Cardiac muscle cell (in vitro differentiated cells and primary cell): ENCODE measurements at regions not wholly inside any gene's neighbourhood (a gene's known extent, or its start where the extent isn't known, plus 50 kb on each side); places are given as distances from the start of the nearest gene placed in this dataset.

Source experiments
- DNase-seq, 2 donors: peaks; one replicate each; pipeline versions ENCODE4 v3.0.0 to v3.0.0-alpha.2; 2010 to 2017; ENCODE audit warnings: low read depth in 1 of 2, low spot score in 1 of 2
- H3K27ac ChIP-seq: fragments of 200-600 bp; sonication (generic); 2 replicates; pipeline ENCODE4 v1.5.1; 2016
- H3K27me3 ChIP-seq: fragments of 200-600 bp; sonication (generic); 2 replicates; pipeline ENCODE4 v1.6.0; 2016; ENCODE audit warnings: control low read depth
- H3K36me3 ChIP-seq: fragments of 200-600 bp; sonication (generic); 2 replicates; pipeline ENCODE4 v1.5.1; 2016; ENCODE audit warnings: control low read depth
- H3K4me1 ChIP-seq: fragments of 200-600 bp; sonication (generic); 2 replicates; pipeline ENCODE4 v1.8.1; 2017; ENCODE audit warnings: low read depth, mild to moderate bottlenecking, mixed run types
- H3K4me3 ChIP-seq: fragments of 200-600 bp; sonication (generic); 2 replicates; pipeline ENCODE4 v1.5.1; 2016; ENCODE audit warnings: mild to moderate bottlenecking
- H3K9me3 ChIP-seq: fragments of 200-600 bp; sonication (generic); 2 replicates; pipeline ENCODE4 v1.5.1; 2017; ENCODE audit warnings: low read depth, mild to moderate bottlenecking, control low read depth
- TF ChIP-seq, protein P1 (sequence below): IDR thresholded peaks from 2 replicates; pipeline ENCODE4 v1.5.1; 2012; ENCODE audit warnings: low read depth, mild to moderate bottlenecking, low read length

DNA sequence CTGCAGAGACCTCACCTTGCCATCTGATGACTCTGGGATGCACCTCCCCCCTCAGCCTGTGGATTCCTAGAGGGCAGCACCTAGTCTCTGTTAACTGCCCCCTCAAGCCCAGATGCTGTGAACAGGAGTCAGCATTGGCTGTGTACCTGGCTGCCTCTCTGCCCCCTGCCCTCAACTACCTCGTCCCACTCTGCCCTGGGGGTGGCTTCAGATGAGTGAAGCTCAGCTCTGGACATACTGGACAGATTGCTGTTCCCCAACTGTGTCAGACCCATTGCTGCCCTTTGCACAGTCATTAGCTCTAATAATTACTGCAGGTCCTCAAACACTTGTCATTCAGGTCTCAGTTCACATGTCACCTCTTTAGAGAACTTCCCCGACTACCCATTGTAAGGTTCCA is 182.1 kb upstream of the TSHZ3 start:
- Histone ChIP-seq H3K27ac (no peak overlapping the region), H3K27me3 (peaks cover 91% of the 10 kb centered on the region), H3K9me3 (no peaks in the 10 kb centered on the region), H3K36me3 (no peaks in the 10 kb centered on the region), H3K4me3 (no peak overlapping the region), H3K4me1 (no peaks in the 10 kb centered on the region)
- DNase-seq = no peak
- TF ChIP-seq, protein P1, sequence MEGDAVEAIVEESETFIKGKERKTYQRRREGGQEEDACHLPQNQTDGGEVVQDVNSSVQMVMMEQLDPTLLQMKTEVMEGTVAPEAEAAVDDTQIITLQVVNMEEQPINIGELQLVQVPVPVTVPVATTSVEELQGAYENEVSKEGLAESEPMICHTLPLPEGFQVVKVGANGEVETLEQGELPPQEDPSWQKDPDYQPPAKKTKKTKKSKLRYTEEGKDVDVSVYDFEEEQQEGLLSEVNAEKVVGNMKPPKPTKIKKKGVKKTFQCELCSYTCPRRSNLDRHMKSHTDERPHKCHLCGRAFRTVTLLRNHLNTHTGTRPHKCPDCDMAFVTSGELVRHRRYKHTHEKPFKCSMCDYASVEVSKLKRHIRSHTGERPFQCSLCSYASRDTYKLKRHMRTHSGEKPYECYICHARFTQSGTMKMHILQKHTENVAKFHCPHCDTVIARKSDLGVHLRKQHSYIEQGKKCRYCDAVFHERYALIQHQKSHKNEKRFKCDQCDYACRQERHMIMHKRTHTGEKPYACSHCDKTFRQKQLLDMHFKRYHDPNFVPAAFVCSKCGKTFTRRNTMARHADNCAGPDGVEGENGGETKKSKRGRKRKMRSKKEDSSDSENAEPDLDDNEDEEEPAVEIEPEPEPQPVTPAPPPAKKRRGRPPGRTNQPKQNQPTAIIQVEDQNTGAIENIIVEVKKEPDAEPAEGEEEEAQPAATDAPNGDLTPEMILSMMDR = no peak

DNA sequence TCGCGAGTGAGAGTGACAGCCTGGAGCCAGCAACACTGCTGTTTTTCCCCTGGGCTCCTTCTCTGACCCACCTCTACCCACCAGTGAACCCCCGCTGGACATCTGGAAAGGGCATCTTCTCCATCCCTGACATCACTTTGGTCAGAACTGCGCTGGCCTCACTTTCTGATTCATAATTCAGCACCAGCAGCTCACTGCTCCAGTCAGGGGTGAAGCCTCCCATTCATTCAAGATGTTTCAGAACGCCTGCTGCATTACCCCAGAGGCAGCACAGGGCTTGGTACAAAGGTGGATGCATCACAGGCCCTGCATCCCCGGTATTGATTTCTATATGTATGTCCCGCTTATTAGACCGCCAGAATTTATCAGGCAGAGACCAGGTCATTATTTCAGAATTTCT is 182.8 kb upstream of the TSHZ3 start:
- DNase-seq = no peak
- H3K27me3 ChIP-seq = peaks cover 94% of the 10 kb centered on the region
- H3K36me3 ChIP-seq = no peaks in the 10 kb centered on the region
- H3K4me3 ChIP-seq = no peak overlapping the region
- no peaks in the 10 kb centered on the region for H3K9me3 ChIP-seq
- TF ChIP-seq, protein P1 = no peak
- no peaks in the 10 kb centered on the region for H3K4me1 ChIP-seq
- H3K27ac ChIP-seq = no peak overlapping the region

DNA sequence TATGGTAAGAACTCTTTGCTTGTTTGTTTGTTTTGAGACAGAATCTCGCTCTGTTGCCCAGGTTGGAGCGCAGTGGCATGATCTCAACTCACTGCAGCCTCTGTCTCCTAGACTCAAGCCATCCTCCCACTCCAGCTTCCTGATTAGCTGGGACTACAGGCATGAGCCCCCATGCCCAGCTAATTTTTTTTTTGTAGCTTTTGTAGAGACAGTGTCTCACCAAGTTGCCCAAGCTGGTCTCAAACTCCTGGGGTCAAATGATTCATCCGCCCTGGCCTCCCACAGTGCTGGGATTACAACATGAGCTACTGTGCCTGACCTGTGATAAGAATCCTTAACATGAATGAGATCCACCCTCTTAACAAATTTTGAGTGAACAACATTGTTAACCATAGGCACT is 183.9 kb upstream of the TSHZ3 start:
- H3K4me1 ChIP-seq = no peaks in the 10 kb centered on the region
- no peaks in the 10 kb centered on the region for H3K9me3 ChIP-seq
- H3K27me3 ChIP-seq = peaks cover 91% of the 10 kb centered on the region
- H3K36me3 ChIP-seq = no peaks in the 10 kb centered on the region
- no peak overlapping the region for H3K4me3 ChIP-seq
- H3K27ac ChIP-seq = no peak overlapping the region
- TF ChIP-seq, protein P1 = no peak
- peak in 1 of 2 donors; percentile 47 for DNase-seq

DNA sequence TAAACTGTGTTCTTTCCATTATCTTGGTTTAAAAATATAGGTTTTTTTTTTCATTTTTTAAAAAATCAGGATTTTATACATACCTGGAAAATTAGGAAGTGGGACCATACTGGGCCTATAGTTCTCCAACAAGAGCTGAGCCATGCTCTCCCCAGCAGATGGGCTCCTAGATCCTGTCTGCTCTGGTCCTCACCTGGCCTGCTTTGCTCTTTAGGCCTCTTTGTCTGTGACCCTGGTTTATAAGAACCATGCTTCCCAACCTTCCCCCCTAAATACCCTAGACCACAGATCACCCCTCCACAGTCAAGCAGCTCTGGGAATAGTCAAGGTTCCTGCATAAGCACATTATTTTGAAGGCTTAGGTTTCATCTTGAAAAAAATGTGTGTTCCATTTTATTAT is 185.0 kb upstream of the TSHZ3 start:
- TF ChIP-seq, protein P1 = no peak
- Histone ChIP-seq H3K4me1 (no peaks in the 10 kb centered on the region), H3K36me3 (no peaks in the 10 kb centered on the region), H3K9me3 (no peaks in the 10 kb centered on the region), H3K27me3 (peaks cover 89% of the 10 kb centered on the region), H3K4me3 (no peak overlapping the region), H3K27ac (no peak overlapping the region)
- DNase-seq = no peak

DNA sequence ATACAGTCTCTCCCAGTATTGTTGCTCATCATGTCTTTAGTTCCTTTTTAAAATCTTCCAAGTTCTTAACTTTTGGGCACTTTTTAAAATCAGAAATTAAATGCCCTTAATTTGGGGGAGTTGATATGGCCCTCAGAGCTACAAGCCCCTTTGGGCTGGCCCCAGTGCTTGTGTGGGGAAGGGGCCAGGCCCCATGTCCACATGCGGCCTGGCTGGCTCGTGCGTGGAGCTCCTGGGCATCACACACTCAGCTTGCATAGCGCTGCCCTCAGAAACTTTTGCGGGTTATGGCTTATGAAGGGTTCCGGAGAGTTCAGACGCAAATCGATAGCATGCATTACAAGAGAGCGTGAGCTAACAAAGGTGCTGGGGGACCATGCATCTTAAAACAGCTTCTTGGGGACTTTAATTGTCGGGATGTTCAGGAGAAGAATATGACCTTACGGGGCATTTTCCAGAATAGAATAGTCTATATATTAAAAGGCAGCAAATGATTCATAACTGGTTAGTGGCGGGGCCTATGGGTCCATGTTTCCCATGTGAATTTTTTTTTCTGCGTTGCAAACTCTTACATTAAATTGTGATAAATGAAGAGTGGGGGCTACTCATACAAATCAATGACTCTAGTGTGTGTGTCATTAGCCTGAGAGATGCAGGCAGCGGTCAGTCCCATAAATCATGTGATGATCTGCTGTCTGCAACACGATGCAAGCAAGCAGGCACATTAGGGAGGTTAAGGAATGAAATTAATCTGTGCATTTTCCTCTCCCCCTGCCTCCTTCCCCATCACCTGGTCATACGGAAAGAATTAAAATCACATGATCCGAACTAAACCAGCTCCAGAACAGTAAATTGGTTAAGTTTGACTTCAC is 185.8 kb upstream of the TSHZ3 start:
- H3K27ac ChIP-seq = no peak overlapping the region
- no peak for DNase-seq
- TF ChIP-seq, protein P1 = no peak

More for the DNA sequence above, 185.8 kb upstream of the TSHZ3 start:
- Histone ChIP-seq H3K36me3 (no peaks in the 10 kb centered on the region), H3K4me3 (no peak overlapping the region), H3K9me3 (no peaks in the 10 kb centered on the region), H3K4me1 (no peaks in the 10 kb centered on the region), H3K27me3 (peaks cover 90% of the 10 kb centered on the region)
